BLaER1 treated with 17β-estradiol and CSF1 and Interleukin-3, amounts not matched to agents 10 nM and 100 nM (cell line): ENCODE measurements at regions not wholly inside any gene's neighbourhood (a gene's known extent, or its start where the extent isn't known, plus 50 kb on each side); places are given as distances from the start of the nearest gene placed in this dataset.

Experiments used
- H3K27ac ChIP-seq, 11 experiments: shearing (Covaris generic); formaldehyde crosslinking; 2 replicates each; pipeline ENCODE4 v1.8.1; 2022
- H3K27me3 ChIP-seq, 11 experiments: shearing (Covaris generic); formaldehyde crosslinking; 2 replicates each; pipeline ENCODE4 v1.8.1; 2022
- H3K36me3 ChIP-seq, 11 experiments: shearing (Covaris generic); formaldehyde crosslinking; 2 replicates each; pipeline ENCODE4 v1.8.1; 2022
- H3K4me1 ChIP-seq, 10 experiments: shearing (Covaris generic); formaldehyde crosslinking; 2 replicates each; pipeline ENCODE4 v1.8.1; 2022
- H3K4me2 ChIP-seq, 11 experiments: shearing (Covaris generic); formaldehyde crosslinking; 2 replicates each; pipeline ENCODE4 v1.8.1; 2022
- H3K4me3 ChIP-seq, 10 experiments: shearing (Covaris generic); formaldehyde crosslinking; 2 replicates each; pipeline ENCODE4 v1.8.1; 2022
- H3K9ac ChIP-seq, 11 experiments: shearing (Covaris generic); formaldehyde crosslinking; 2 replicates each; pipeline ENCODE4 v1.8.1; 2022
- H3K9me3 ChIP-seq, 11 experiments: shearing (Covaris generic); formaldehyde crosslinking; replicated peaks in 1 of 11; 2 replicates each; pipeline ENCODE4 v1.8.1; 2022
- H4K20me1 ChIP-seq, 11 experiments: shearing (Covaris generic); formaldehyde crosslinking; 2 replicates each; pipeline ENCODE4 v1.8.1; 2022
- Cebpa-rat ChIP-seq, 11 experiments: shearing (Covaris generic); IDR thresholded peaks; 2 replicates each; pipeline ENCODE4 v1.8.1; 2022

DNA sequence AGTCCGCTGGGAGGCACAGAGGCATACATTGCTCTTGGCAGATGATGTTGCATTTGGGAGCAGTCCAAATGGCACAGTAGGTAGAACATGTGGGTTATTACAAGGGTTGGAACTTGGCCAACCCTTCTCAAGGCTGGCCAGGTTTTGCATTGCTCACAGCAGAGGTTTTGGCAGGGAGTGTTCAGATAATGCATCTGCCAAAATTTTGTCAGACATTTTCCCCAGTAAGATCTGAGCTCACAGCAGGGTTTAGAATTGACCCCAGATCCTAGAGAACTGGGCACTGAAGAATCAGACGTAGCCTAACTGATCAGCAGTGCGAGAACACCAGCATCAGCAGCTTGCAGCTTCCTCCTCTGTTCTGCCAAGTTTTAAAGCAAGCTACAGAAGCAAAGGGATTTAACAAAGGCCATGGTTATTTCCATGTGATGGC is 468.8 kb upstream of the KIF2B start:
- Histone ChIP-seq H3K9me3 (no peaks in the 10 kb centered on the region), H3K4me1 (no peaks in the 10 kb centered on the region), H3K4me3 (no peak overlapping the region), H3K9ac (no peak overlapping the region), H3K4me2 (no peak overlapping the region), H3K27me3 (no peaks in the 10 kb centered on the region), H4K20me1 (no peaks in the 10 kb centered on the region), H3K27ac (no peak overlapping the region), H3K36me3 (no peaks in the 10 kb centered on the region)
- TF ChIP-seq Cebpa-rat (IDR thresholded peaks at IDR 0.05), result no peak

DNA sequence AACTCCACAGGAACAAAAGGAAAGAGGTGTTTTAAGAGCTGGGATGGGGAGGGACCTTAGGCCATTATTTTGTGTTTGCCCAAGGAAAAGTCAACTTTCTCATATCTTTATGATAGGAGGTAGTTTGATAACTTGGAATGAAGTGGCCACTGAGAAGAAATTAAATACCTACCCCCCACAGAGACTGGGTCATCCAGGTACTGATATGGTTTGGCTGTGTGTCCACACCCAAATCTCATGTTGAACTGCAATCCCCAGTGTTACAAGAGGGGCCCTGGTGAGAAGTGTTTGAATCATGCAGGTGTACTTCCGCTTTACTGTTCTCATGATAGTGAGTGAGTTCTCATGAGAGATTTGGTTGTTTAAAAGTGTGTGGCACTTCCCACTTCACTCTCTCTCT is 477.9 kb upstream of the KIF2B start:
- no peaks in the 10 kb centered on the region for H3K27me3 ChIP-seq
- H3K4me3 ChIP-seq, result no peak overlapping the region
- H3K27ac ChIP-seq, result no peak overlapping the region
- H3K4me2 ChIP-seq, result no peak overlapping the region
- H3K9ac ChIP-seq, result no peak overlapping the region
- no peak for TF ChIP-seq Cebpa-rat (IDR thresholded peaks at IDR 0.05)
- no peaks in the 10 kb centered on the region for H4K20me1 ChIP-seq
- no peaks in the 10 kb centered on the region for H3K36me3 ChIP-seq
- no peaks in the 10 kb centered on the region for H3K4me1 ChIP-seq
- H3K9me3 ChIP-seq, result peaks cover 0 to 7% (median 0%) of the 10 kb centered on the region in 11 experiments; a peak in 2 of 22 replicates

DNA sequence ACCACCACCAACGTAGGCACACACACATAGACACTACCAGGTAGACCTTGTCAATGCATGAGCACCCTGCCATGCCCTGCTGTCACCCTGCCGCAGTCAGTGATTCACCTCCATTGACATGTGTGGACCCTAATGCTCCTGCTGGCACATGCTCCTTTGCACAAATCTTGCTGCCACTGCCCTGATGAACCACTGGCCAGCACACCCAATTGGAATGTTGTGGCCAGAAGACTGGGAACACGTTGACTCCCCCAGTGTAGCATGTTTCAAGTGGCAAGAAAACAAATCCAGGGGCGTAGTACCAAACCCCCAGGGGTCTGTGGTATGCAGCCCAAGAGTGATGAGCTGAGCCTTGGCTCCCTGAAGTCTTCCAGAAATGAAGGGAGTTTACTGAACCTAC is 486.4 kb upstream of the KIF2B start:
- Histone ChIP-seq H3K4me1 (no peaks in the 10 kb centered on the region), H3K36me3 (no peaks in the 10 kb centered on the region), H3K4me3 (no peak overlapping the region), H3K4me2 (no peak overlapping the region), H3K27ac (no peak overlapping the region), H3K27me3 (no peaks in the 10 kb centered on the region), H3K9me3 (peaks cover 0 to 7% (median 0%) of the 10 kb centered on the region in 11 experiments; a peak in 2 of 22 replicates), H4K20me1 (no peaks in the 10 kb centered on the region), H3K9ac (no peak overlapping the region)
- TF ChIP-seq Cebpa-rat (IDR thresholded peaks at IDR 0.05), result no peak

DNA sequence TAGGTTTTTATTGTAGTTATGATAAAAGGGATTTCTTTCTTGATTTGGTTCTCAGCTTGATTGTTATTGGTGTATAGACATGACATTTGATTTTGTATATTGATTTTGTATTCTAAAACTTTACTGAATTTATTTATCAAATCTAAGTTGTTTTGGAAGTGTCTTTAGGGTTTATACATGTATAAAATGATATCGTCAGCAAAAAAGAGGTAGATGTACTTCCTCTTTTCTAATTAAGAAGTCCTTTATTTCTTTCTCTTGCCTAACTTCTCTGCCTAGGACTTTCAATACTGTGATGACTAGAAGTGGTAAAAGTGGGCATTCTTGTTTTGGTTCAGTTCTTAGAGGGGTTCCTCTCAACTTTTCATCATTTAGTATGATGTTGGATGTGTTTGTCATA is 487.3 kb upstream of the KIF2B start:
- no peak overlapping the region for H3K27ac ChIP-seq
- peaks cover 0 to 7% (median 0%) of the 10 kb centered on the region in 11 experiments; a peak in 1 of 22 replicates for H3K9me3 ChIP-seq
- no peaks in the 10 kb centered on the region for H3K4me1 ChIP-seq
- H4K20me1 ChIP-seq, result no peaks in the 10 kb centered on the region
- H3K27me3 ChIP-seq, result no peaks in the 10 kb centered on the region
- H3K4me3 ChIP-seq, result no peak overlapping the region
- no peak overlapping the region for H3K4me2 ChIP-seq
- no peak for TF ChIP-seq Cebpa-rat (IDR thresholded peaks at IDR 0.05)
- no peaks in the 10 kb centered on the region for H3K36me3 ChIP-seq
- no peak overlapping the region for H3K9ac ChIP-seq

DNA sequence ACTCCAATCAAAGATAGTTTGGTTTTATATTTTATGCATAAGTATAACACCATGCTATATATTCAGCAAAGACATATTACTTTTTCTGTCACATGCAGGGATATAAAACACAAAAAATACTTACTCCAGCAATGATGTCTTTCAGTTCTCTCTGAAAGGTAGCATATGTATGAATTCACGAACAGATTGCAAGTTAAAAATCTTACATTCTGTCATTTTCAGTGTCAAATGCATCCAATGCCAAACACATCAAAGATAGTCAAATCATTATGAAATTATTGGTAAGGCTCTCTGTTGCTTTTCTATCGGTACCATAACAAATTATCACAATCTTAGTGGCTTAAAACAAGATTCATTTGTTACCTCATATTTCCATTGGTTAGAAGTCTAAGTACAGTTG is 492.0 kb upstream of the KIF2B start:
- Histone ChIP-seq H3K9me3 (no peaks in the 10 kb centered on the region), H3K27me3 (no peaks in the 10 kb centered on the region), H3K9ac (no peak overlapping the region), H3K36me3 (no peaks in the 10 kb centered on the region), H3K4me1 (no peaks in the 10 kb centered on the region), H3K4me2 (no peak overlapping the region), H3K27ac (no peak overlapping the region), H4K20me1 (no peaks in the 10 kb centered on the region), H3K4me3 (no peak overlapping the region)
- no peak for TF ChIP-seq Cebpa-rat (IDR thresholded peaks at IDR 0.05)

DNA sequence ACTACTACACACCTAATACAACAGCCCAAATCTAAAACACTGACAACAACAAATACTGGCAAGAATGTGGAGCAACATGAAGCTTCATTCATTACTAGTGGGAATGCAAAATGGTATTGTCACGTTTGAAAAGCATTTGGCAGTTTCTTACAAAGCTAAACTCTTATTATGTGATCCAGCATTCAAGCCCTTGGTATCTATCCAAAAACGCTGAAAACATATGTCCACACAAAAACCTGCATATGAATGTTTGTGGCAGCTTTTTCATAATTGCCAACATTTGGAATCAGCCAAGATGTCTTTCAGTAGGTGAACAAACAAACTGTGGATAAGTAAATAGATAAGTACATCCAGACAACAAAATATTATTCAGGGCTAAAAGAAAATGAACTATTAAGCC is 501.1 kb upstream of the KIF2B start:
- H3K4me3 ChIP-seq, result no peak overlapping the region
- no peaks in the 10 kb centered on the region for H4K20me1 ChIP-seq
- TF ChIP-seq Cebpa-rat (IDR thresholded peaks at IDR 0.05), result no peak
- H3K9ac ChIP-seq, result no peak overlapping the region
- no peaks in the 10 kb centered on the region for H3K27me3 ChIP-seq
- no peaks in the 10 kb centered on the region for H3K36me3 ChIP-seq
- H3K4me1 ChIP-seq, result no peaks in the 10 kb centered on the region
- no peaks in the 10 kb centered on the region for H3K9me3 ChIP-seq
- H3K27ac ChIP-seq, result no peak overlapping the region
- no peak overlapping the region for H3K4me2 ChIP-seq

DNA sequence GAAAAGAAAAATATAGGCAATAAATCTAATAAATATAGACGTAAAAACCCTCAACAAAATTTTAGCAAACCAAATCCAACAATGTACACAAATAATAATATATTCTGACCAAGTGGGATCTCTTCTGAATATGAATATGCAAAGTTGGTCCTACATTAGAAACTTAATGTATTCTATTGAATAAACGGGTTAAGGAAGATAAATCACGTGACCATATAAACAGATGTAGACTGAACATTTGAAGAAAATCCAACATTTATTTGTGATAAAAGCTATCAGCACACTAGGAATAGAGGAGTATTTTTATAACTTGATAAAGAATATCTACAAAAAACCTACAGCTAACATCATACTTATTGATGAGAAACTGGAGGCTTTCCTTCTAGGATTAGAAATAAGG is 502.8 kb upstream of the KIF2B start:
- H3K4me3 ChIP-seq, result no peak overlapping the region
- no peaks in the 10 kb centered on the region for H4K20me1 ChIP-seq
- H3K4me2 ChIP-seq, result no peak overlapping the region
- H3K9ac ChIP-seq, result no peak overlapping the region
- TF ChIP-seq Cebpa-rat (IDR thresholded peaks at IDR 0.05), result no peak
- H3K27ac ChIP-seq, result no peak overlapping the region
- no peaks in the 10 kb centered on the region for H3K4me1 ChIP-seq
- H3K36me3 ChIP-seq, result no peaks in the 10 kb centered on the region
- no peaks in the 10 kb centered on the region for H3K27me3 ChIP-seq
- H3K9me3 ChIP-seq, result no peaks in the 10 kb centered on the region

DNA sequence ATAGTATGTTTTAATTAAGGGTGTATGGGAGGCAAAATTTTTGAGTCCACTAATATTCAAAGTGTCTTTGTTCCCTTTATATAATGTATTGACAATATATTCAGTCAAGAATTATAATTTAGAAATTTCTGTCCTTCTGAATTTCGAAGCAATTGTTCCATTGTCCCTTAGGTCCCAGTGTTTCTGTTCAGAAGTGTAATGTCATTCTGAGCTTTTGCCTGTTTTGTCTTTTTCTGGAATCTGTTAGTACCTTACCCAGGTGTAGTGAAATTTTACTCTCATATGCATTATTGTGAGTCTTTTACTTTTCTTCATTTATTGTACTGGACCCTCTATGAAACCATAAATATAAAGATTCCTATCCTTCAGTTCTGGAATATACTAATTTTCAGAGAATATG is 505.7 kb upstream of the KIF2B start:
- TF ChIP-seq Cebpa-rat (IDR thresholded peaks at IDR 0.05), result no peak
- Histone ChIP-seq H3K4me3 (no peak overlapping the region), H3K4me1 (no peaks in the 10 kb centered on the region), H3K9me3 (no peaks in the 10 kb centered on the region), H3K27ac (no peak overlapping the region), H3K36me3 (no peaks in the 10 kb centered on the region), H4K20me1 (no peaks in the 10 kb centered on the region), H3K4me2 (no peak overlapping the region), H3K9ac (no peak overlapping the region), H3K27me3 (no peaks in the 10 kb centered on the region)

DNA sequence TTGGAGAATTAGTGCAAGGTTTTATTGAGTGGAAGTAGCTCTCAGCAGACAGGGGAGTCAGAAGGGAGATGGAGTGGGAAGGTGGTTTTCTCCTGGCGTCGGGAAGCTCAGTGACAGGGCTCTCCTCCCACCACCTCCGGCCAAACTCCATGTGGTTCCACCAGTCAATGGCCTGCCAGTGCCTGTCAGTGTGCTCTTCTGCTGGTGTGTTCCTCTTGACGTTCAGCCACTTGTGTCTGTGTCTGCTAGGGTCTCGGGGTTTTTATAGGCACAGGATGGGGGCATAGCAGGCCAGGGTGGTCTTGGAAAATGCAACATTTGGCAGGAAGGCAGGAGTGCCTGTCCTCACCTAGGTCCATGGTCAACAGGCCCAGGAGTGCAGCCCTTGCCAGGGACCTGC is 506.7 kb upstream of the KIF2B start:
- Histone ChIP-seq H3K27ac (no peak overlapping the region), H3K9ac (no peak overlapping the region), H3K27me3 (no peaks in the 10 kb centered on the region), H3K4me1 (no peaks in the 10 kb centered on the region), H3K9me3 (no peaks in the 10 kb centered on the region), H3K36me3 (no peaks in the 10 kb centered on the region), H4K20me1 (no peaks in the 10 kb centered on the region), H3K4me2 (no peak overlapping the region), H3K4me3 (no peak overlapping the region)
- TF ChIP-seq Cebpa-rat (IDR thresholded peaks at IDR 0.05), result no peak

DNA sequence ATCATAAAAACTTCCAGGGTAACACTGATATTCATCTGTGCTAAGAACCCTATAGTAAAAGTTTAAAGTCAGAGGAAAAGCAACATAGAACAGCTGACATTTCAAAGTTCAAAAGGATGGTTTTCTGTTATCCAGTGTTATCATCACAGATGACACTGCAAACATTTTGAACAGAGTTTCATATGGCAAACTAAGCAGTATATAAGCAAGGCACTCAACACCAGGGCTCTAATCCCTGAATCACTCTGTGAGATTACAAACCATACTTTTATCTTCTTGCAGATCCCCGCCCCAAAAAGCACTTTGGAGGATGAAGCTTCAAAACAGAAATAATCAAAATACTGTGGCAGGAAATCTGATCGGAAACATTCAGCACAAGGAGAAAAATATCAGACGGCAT is 508.2 kb upstream of the KIF2B start:
- Histone ChIP-seq H3K9ac (no peak overlapping the region), H3K27me3 (no peaks in the 10 kb centered on the region), H3K36me3 (no peaks in the 10 kb centered on the region), H3K9me3 (no peaks in the 10 kb centered on the region; a peak in 1 of 22 replicates), H4K20me1 (no peaks in the 10 kb centered on the region), H3K4me2 (no peak overlapping the region), H3K4me3 (no peak overlapping the region), H3K4me1 (no peaks in the 10 kb centered on the region), H3K27ac (no peak overlapping the region)
- no peak for TF ChIP-seq Cebpa-rat (IDR thresholded peaks at IDR 0.05)

DNA sequence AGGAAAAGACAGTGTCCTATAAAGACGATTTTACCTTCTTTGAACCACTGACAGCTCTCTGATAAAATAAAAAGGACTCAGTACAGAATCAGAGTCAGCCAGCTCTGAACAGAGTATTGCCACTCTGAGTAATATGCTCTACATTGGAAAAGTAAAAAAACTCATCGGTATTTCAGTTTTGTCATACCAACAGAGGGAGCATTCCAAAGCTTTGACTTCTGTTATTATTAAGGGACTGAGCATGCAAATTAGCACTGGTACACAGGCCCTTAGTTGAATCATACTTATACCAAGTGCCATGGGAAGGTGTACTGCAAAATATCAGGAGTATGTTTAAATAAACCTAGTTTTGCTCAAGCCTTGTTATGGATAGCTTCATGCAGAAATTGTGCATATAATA is 509.0 kb upstream of the KIF2B start:
- H3K36me3 ChIP-seq, result no peaks in the 10 kb centered on the region
- no peak overlapping the region for H3K4me3 ChIP-seq
- no peak overlapping the region for H3K27ac ChIP-seq
- peaks cover 0 to 5% (median 0%) of the 10 kb centered on the region in 11 experiments; a peak in 5 of 22 replicates for H3K9me3 ChIP-seq
- no peak overlapping the region for H3K9ac ChIP-seq
- no peak overlapping the region for H3K4me2 ChIP-seq
- no peak for TF ChIP-seq Cebpa-rat (IDR thresholded peaks at IDR 0.05)
- H3K27me3 ChIP-seq, result no peaks in the 10 kb centered on the region
- no peaks in the 10 kb centered on the region for H4K20me1 ChIP-seq
- H3K4me1 ChIP-seq, result no peaks in the 10 kb centered on the region
